CD8-positive, alpha-beta memory T cell (primary cell): ENCODE measurements at regions not wholly inside any gene's neighbourhood (a gene's known extent, or its start where the extent isn't known, plus 50 kb on each side); places are given as distances from the start of the nearest gene placed in this dataset.

Experiments
- CTCF ChIA-PET: fragments of 350-600 bp; sonication (Branson Sonifier 250); formaldehyde crosslinking; loops from one replicate; lab custom pipeline; 2021; ENCODE audit warnings: antibody characterized with exemption; lab: Charles Lee
- POLR2A ChIA-PET: fragments of 350-600 bp; sonication (Branson Sonifier 250); formaldehyde crosslinking; loops from one replicate; lab custom pipeline; 2021; ENCODE audit warnings: antibody characterized with exemption; lab: Charles Lee
- DNase-seq, 5 donors: peaks; one replicate each; pipeline versions ENCODE4 v3.0.0 to v3.0.0-alpha.2; 2020 to 2022; ENCODE audit warnings: mixed read lengths in 1 of 5
- H3K27ac ChIP-seq: one replicate; pipeline ENCODE4 v1.7.0; 2013; ENCODE audit warnings: low read depth, mild to moderate bottlenecking, low read length, moderate library complexity
- H3K27me3 ChIP-seq: 2 replicates; pipeline ENCODE4 v1.7.0; 2013; ENCODE audit warnings: low read length, mild to moderate bottlenecking; ENCODE audit not compliant: insufficient read depth, poor library complexity, severe bottlenecking
- H3K36me3 ChIP-seq: 2 replicates; pipeline ENCODE4 v1.7.0; 2013; ENCODE audit warnings: mild to moderate bottlenecking, low read length, moderate library complexity; ENCODE audit not compliant: insufficient read depth
- H3K4me1 ChIP-seq: 2 replicates; pipeline ENCODE4 v1.7.0; 2013; ENCODE audit warnings: mild to moderate bottlenecking, low read length, moderate library complexity; ENCODE audit not compliant: insufficient read depth
- H3K4me3 ChIP-seq: 2 replicates; pipeline ENCODE4 v1.7.0; 2013; ENCODE audit warnings: mild to moderate bottlenecking, low read length
- H3K9me3 ChIP-seq: 2 replicates; pipeline ENCODE4 v1.7.0; 2013; ENCODE audit warnings: mild to moderate bottlenecking, low read length
- H3K27ac Mint-ChIP-seq, 8 donors: one replicate each; pipeline ENCODE4 v1.8.0; 2020 to 2021; ENCODE audit warnings: mixed read lengths in 8 of 8, mild to moderate bottlenecking in 6 of 8, inconsistent platforms in 3 of 8, moderate library complexity in 3 of 8
- H3K27me3 Mint-ChIP-seq, 2 donors: one replicate each; pipeline ENCODE4 v1.8.0; 2020 to 2021; ENCODE audit warnings: mixed read lengths in 2 of 2, mild to moderate bottlenecking in 1 of 2, moderate library complexity in 1 of 2
- H3K36me3 Mint-ChIP-seq, 3 donors: one replicate each; pipeline ENCODE4 v1.8.0; 2020 to 2021; ENCODE audit warnings: mixed read lengths in 3 of 3, inconsistent platforms in 1 of 3, mild to moderate bottlenecking in 1 of 3
- H3K4me1 Mint-ChIP-seq, 3 donors: one replicate each; pipeline ENCODE4 v1.8.0; 2020 to 2021; ENCODE audit warnings: mixed read lengths in 3 of 3, inconsistent platforms in 1 of 3, mild to moderate bottlenecking in 1 of 3
- H3K4me3 Mint-ChIP-seq, 7 donors: one replicate each; pipeline ENCODE4 v1.8.0; 2020 to 2021; ENCODE audit warnings: mixed read lengths in 7 of 7, mild to moderate bottlenecking in 6 of 7, moderate library complexity in 4 of 7, inconsistent platforms in 2 of 7
- H3K9me3 Mint-ChIP-seq, 5 donors: one replicate each; pipeline ENCODE4 v1.8.0; 2020 to 2022; ENCODE audit warnings: mixed read lengths in 5 of 5, mild to moderate bottlenecking in 3 of 5, moderate library complexity in 2 of 5, inconsistent platforms in 1 of 5

DNA sequence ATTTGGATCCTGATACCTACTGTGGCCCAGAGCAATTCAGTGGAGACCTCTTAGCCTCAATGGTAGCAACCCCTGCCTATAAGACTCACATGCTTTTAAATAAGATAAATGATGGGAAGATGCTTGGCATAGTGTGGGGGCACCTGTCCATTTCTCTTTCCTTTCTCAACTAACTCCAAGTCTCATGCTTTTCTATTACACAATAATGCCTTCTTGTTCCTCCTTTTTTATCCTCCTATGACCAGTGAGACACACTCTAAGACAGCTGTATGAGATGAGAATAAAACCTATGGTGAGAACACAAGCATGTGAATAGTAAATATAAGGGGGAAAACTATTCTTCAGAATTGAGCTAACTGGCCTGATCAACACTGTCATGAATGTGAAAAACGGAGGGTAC is 147.0 kb upstream of the STXBP5 start:
- POLR2A ChIA-PET = no interaction called here
- Histone ChIP-seq H3K27ac (no peak overlapping the region), H3K4me3 (no peak overlapping the region), H3K4me1 (no peaks in the 10 kb centered on the region), H3K27me3 (no peaks in the 10 kb centered on the region), H3K36me3 (no peaks in the 10 kb centered on the region), H3K9me3 (no peaks in the 10 kb centered on the region)
- CTCF ChIA-PET = no interaction called here
- no peak overlapping the region for H3K4me3 Mint-ChIP-seq
- no peaks in the 10 kb centered on the region for H3K4me1 Mint-ChIP-seq
- DNase-seq = no peak
- H3K9me3 Mint-ChIP-seq = no peaks in the 10 kb centered on the region
- no peaks in the 10 kb centered on the region for H3K36me3 Mint-ChIP-seq
- peaks cover 0 to 20% of the 10 kb centered on the region in 2 donors for H3K27me3 Mint-ChIP-seq
- H3K27ac Mint-ChIP-seq = no peak overlapping the region

DNA sequence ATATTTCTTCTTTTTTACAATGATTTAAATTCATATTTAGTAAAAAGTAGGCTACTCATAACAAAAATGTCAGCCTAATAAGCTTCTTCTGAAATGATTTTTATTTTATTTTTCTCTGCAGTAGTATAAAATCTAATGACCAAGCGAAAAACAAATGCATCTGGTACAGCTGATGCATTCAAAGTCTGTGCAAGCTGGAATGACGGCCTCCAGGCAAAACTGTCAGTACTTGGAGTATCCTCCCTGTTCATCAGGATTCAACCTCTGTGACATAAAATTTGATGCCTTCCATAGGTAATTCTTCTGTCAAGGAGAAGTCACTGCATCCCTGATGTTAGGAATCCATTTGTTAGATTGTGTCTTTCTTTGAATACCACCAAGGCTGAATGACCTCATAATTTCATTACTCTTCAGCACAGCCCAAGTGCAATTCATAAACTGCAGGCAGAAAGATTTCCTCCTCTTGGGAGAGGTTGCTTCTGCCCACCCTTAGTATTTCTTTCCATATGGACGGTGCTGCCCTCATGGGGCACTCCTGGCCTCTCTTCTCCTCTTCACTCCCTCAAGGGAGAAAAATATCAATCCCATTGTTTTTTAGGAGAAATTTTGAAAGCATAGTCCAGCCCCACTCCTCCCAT is 146.4 kb upstream of the STXBP5 start:
- Histone ChIP-seq H3K4me3 (no peak overlapping the region), H3K27me3 (no peaks in the 10 kb centered on the region), H3K4me1 (no peaks in the 10 kb centered on the region), H3K9me3 (no peaks in the 10 kb centered on the region), H3K36me3 (no peaks in the 10 kb centered on the region), H3K27ac (no peak overlapping the region)
- DNase-seq = no peak
- ChIA-PET CTCF (no interaction called here), POLR2A (no interaction called here)
- Mint-ChIP-seq H3K36me3 (peaks cover 0 to 2% (median 0%) of the 10 kb centered on the region in 3 donors), H3K4me3 (no peak overlapping the region), H3K27ac (no peak overlapping the region), H3K27me3 (peaks cover 0 to 20% of the 10 kb centered on the region in 2 donors), H3K4me1 (no peaks in the 10 kb centered on the region), H3K9me3 (no peaks in the 10 kb centered on the region)

DNA sequence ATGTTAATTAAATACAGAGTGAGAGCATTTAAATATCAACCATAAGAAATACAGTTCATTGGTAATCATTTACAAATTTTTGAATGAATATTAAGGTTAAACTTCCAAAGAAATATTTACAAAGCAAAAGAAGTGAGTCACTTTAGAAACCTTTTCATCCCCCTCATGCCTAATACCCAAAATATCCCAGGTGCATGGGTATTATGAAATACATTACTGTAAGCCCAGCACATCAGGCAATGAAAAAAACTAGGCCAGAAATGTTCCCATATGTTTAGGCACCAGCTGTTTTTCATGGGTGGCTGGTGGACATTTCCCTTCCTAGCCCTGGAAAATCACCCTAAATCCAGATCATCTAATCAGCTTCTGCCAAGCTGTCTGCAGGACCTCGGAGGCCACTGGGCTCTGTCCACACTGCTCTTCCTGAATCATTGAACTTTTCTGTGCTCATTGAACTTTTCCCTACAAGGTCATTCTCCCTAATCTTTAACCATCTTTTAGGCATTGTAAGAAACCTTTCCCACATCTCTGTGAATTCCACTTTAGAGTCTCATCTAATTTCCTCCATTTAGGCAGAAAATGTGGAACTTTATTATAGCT is 145.3 kb upstream of the STXBP5 start:
- CTCF ChIA-PET = no interaction called here
- H3K27me3 Mint-ChIP-seq = peaks cover 0 to 15% of the 10 kb centered on the region in 2 donors

DNA sequence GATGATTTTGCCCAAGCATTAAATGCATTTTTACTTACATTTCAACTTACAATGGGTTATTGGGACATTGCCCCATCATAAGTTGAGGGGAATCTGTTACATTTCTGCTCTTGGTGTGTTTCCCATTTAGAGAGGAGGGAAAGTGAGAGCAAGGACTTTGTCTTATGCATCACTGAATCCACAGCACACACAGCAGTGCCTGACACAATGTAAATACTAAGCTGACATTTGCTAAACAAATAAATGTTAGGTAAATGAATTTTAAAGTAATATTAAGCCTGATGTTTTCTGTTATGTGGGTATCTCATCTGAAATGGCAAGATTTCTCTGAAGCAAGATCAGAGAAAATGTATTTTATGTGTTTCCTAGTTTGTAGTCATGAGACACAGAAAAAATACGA is 143.6 kb upstream of the STXBP5 start:
- Histone ChIP-seq H3K9me3 (no peaks in the 10 kb centered on the region), H3K4me1 (no peaks in the 10 kb centered on the region), H3K27me3 (no peaks in the 10 kb centered on the region), H3K4me3 (no peak overlapping the region), H3K36me3 (no peaks in the 10 kb centered on the region), H3K27ac (no peak overlapping the region)
- Mint-ChIP-seq H3K4me1 (peaks cover 5 to 11% (median 6%) of the 10 kb centered on the region in 3 donors), H3K27me3 (peaks cover 0 to 8% of the 10 kb centered on the region in 2 donors), H3K27ac (no peak overlapping the region), H3K36me3 (peaks cover 0 to 5% (median 2%) of the 10 kb centered on the region in 3 donors), H3K9me3 (no peaks in the 10 kb centered on the region), H3K4me3 (no peak overlapping the region)
- no peak for DNase-seq
- POLR2A ChIA-PET = no interaction called here
- CTCF ChIA-PET = no interaction called here

More for the DNA sequence above, 145.3 kb upstream of the STXBP5 start:
- H3K9me3 Mint-ChIP-seq = no peaks in the 10 kb centered on the region
- H3K36me3 ChIP-seq = no peaks in the 10 kb centered on the region
- no peaks in the 10 kb centered on the region for H3K9me3 ChIP-seq
- no peaks in the 10 kb centered on the region for H3K27me3 ChIP-seq
- DNase-seq = no peak
- peaks cover 0 to 1% (median 0%) of the 10 kb centered on the region in 3 donors for H3K4me1 Mint-ChIP-seq
- H3K27ac ChIP-seq = no peak overlapping the region
- no peak overlapping the region for H3K27ac Mint-ChIP-seq
- H3K4me1 ChIP-seq = no peaks in the 10 kb centered on the region
- POLR2A ChIA-PET = no interaction called here
- H3K36me3 Mint-ChIP-seq = peaks cover 0 to 2% (median 0%) of the 10 kb centered on the region in 3 donors
- no peak overlapping the region for H3K4me3 Mint-ChIP-seq
- H3K4me3 ChIP-seq = no peak overlapping the region

DNA sequence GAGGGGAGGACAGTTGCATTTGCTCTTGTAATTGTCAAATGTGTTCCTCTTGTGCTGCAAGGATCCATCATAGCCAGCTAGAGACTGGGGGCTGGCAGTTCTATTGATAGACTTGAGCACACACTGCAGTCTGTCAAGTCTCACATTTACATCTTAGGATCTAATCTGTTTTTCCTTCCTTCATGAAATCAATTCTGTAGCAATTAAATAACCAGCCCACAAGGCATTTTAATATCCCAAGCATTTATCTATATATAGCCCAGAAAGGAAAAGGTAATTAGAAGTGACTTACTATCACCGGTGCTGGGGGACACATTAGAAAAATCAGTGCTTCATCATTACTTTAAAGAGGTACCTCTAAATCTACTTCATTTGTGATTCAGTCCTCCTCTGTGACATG is 143.0 kb upstream of the STXBP5 start:
- H3K36me3 ChIP-seq = no peaks in the 10 kb centered on the region
- H3K4me1 ChIP-seq = no peaks in the 10 kb centered on the region
- no peak overlapping the region for H3K4me3 ChIP-seq
- Mint-ChIP-seq H3K9me3 (no peaks in the 10 kb centered on the region), H3K36me3 (peaks cover 0 to 5% (median 2%) of the 10 kb centered on the region in 3 donors), H3K4me1 (peaks cover 5 to 11% (median 6%) of the 10 kb centered on the region in 3 donors), H3K27ac (no peak overlapping the region), H3K4me3 (no peak overlapping the region), H3K27me3 (peaks cover 0 to 2% of the 10 kb centered on the region in 2 donors)
- CTCF ChIA-PET = no interaction called here
- H3K27ac ChIP-seq = no peak overlapping the region
- no peaks in the 10 kb centered on the region for H3K9me3 ChIP-seq
- H3K27me3 ChIP-seq = no peaks in the 10 kb centered on the region
- DNase-seq = no peak
- POLR2A ChIA-PET = no interaction called here

DNA sequence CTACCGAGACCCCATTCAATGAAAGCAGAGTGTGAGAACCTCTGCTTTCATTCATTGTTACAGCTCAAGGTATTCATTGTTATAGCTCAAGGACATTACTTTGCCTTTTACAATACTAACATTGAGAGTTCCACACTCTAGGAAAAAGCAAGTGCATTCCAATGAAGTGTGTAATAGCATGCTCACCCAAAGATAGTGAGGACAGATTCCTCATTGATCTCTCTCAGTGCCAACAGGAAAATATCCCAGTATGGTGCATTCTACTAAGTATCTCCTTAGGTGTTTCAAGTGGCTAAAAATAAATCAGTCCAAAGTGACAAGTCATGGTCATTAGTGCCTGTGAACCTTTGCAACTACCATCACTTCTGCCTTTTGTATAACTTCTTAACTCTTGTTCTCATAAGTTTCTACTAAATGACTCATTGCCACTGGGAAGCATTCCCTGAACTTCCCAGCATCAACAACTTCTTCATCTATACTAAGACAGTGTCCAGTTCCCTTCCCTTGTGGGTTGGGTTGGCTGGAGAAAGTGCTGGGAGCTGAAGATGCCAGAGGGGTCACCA is 140.7 kb upstream of the STXBP5 start:
- Histone ChIP-seq H3K4me3 (no peak overlapping the region), H3K9me3 (no peaks in the 10 kb centered on the region), H3K36me3 (no peaks in the 10 kb centered on the region), H3K4me1 (no peaks in the 10 kb centered on the region), H3K27me3 (no peaks in the 10 kb centered on the region), H3K27ac (no peak overlapping the region)
- no peaks in the 10 kb centered on the region for H3K27me3 Mint-ChIP-seq
- DNase-seq = no peak
- POLR2A ChIA-PET = no interaction called here
- CTCF ChIA-PET = no interaction called here
- H3K9me3 Mint-ChIP-seq = no peaks in the 10 kb centered on the region
- no peak overlapping the region for H3K27ac Mint-ChIP-seq
- no peak overlapping the region for H3K4me3 Mint-ChIP-seq
- peaks cover 0 to 5% (median 2%) of the 10 kb centered on the region in 3 donors for H3K36me3 Mint-ChIP-seq
- H3K4me1 Mint-ChIP-seq = peaks cover 5 to 11% (median 6%) of the 10 kb centered on the region in 3 donors

DNA sequence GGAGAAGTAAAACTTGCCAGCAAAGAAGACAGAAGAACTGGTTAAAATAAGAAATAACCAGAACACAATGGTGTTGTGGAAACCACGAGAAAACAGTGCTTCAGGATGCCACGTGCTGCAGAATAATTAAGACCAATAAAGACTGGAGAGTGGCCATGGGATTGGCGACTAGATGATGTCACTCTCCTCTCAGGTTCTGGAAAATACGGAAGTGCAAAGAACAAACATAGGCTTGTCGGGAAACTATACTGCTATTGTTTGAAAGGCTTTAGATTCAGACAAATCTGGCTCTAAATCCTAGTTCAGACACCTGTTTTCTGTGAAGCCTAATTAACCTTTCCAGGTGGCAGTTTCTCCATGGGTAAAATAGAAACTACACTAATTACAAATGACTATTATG is 138.4 kb upstream of the STXBP5 start:
- H3K27ac ChIP-seq = no peak overlapping the region
- Mint-ChIP-seq H3K4me1 (peaks cover 5 to 11% (median 6%) of the 10 kb centered on the region in 3 donors), H3K27ac (no peak overlapping the region), H3K27me3 (no peaks in the 10 kb centered on the region), H3K36me3 (peaks cover 0 to 9% (median 2%) of the 10 kb centered on the region in 3 donors), H3K4me3 (no peak overlapping the region), H3K9me3 (no peaks in the 10 kb centered on the region)
- H3K9me3 ChIP-seq = no peaks in the 10 kb centered on the region
- CTCF ChIA-PET = interaction anchor here (0.6 kb wide), 1 partner anchor 45 kb away, joined by 3 read pairs; no protein-coding TSS in a partner anchor
- POLR2A ChIA-PET = no interaction called here
- DNase-seq = no peak
- H3K36me3 ChIP-seq = no peaks in the 10 kb centered on the region
- no peak overlapping the region for H3K4me3 ChIP-seq
- H3K27me3 ChIP-seq = no peaks in the 10 kb centered on the region
- no peaks in the 10 kb centered on the region for H3K4me1 ChIP-seq

DNA sequence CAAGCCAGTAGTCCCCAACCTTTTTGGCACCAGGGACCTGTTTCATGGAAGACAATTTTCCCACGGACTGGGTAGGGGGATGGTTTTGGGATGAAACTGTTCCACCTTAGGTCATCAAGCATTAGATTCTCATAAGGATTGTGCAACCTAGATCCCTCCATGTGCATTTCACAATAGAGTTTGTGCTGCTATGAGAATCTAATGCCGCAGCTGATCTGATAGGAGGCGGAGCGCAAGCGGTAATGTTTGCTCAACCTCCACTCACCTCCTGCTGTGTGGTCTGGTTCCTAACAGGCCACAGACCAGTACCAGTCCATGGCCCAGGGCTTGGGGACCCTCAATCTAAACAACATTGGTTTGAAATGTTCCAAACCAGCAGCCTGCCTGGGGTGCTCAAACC is 137.0 kb upstream of the STXBP5 start:
- H3K36me3 Mint-ChIP-seq = peaks cover 0 to 9% (median 2%) of the 10 kb centered on the region in 3 donors
- ChIA-PET CTCF (no interaction called here), POLR2A (no interaction called here)
- DNase-seq = no peak
- Histone ChIP-seq H3K4me3 (no peak overlapping the region), H3K27me3 (no peaks in the 10 kb centered on the region), H3K36me3 (no peaks in the 10 kb centered on the region), H3K27ac (no peak overlapping the region), H3K9me3 (no peaks in the 10 kb centered on the region), H3K4me1 (no peaks in the 10 kb centered on the region)
- H3K27me3 Mint-ChIP-seq = no peaks in the 10 kb centered on the region
- H3K27ac Mint-ChIP-seq = no peak overlapping the region
- H3K4me1 Mint-ChIP-seq = peaks cover 5 to 11% (median 6%) of the 10 kb centered on the region in 3 donors
- H3K4me3 Mint-ChIP-seq = no peak overlapping the region
- H3K9me3 Mint-ChIP-seq = no peaks in the 10 kb centered on the region
